C1 segment of cervical spinal cord (tissue), 14 donors: ENCODE measurements at regions not wholly inside any gene's neighbourhood (a gene's known extent, or its start where the extent isn't known, plus 50 kb on each side); places are given as distances from the start of the nearest gene placed in this dataset.
"Not testable (repeated sequence)": the region's sequence is repeated elsewhere in the genome, so short reads cannot be mapped to it uniquely, and the experiment has no call there.

Source experiments
- DNase-seq, 14 donors: peaks; one replicate each; lab custom pipeline; 2025; lab: John Stamatoyannopoulos, UW

DNA sequence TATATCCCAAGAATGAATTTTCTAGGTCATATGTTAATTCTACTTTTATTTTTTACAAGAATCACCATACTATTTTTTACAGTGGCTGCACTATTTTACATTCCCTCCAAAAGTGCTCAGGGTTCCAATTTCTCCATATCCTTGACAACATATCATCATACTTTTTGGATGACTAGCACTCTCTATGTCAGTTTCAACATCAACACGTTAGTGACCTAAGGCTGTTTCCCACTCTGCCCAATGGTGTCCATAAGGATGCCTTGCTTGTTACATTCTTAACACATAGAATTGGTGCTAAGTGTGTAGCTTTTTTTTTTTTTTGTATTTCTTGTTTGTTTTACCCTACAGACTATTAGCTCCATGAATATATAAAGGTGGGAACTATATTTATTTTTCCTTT, 175.4 kb downstream of the PCDH10 start:
- DNase-seq, result no peak

DNA sequence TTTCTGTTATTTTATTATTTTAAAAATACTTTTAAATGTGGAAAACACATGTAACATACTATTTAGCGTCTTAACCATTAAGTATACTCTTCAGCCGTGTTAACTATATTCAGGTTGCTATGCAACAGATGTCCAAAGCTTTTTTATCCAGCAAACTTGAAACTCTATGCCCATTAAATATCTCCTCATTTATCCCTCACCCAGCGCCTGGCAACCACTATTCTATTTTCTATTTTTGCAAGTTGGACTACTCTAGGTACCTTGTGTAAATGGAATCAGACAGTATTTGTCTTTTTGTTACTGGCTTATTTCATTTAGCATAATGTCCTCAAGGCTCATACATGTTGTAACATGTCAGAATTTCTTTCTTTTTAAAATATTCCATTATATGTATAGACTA, 174.6 kb downstream of the PCDH10 start:
- no peak for DNase-seq

DNA sequence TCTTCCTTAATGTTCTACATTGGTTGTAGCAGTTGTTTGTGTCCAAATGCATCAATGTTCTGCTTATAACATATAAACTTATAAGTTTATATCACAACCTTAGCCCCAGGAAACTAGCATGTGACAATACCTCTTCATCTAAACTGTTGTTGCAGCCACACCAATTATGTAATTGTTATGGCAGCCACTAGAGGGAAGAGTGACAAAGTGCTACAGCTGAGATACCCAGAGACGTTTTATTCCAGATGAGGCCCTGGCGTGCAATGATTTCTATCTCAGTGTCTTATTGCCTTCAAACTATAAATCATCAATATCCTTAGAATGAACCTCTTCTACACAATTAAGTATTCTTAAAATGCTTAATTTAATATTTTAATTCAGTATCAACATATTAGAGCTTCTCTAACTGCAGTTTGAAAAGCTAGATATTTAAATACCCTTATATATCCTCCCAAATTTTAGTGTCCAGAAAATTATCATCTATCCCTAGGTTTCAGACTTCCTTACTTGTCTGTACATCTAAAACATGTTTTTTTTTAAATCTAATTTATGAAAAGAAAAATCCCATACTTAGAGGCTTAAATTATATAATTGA, 171.6 kb downstream of the PCDH10 start:
- no peak for DNase-seq

DNA sequence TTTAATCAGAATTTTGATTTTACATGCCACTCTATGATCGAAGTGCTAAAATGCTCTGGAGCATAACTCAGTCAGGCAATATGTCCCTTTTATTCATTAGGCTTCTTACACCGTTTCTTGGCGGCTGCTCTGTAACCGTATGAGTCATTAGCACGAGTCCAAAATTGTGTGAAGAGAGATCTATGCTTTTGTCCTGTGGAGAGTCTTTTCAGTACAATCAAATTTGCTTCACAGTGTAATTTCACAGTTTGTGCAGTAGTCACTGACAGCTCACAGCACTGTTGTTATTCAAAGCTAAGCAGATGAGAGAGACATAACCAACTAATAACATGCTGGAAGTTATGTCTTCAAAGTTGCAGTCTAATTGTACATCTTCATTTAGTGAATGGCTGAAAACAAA, 167.8 kb downstream of the PCDH10 start:
- peak in 1 of 14 donors; percentile 0 for DNase-seq

DNA sequence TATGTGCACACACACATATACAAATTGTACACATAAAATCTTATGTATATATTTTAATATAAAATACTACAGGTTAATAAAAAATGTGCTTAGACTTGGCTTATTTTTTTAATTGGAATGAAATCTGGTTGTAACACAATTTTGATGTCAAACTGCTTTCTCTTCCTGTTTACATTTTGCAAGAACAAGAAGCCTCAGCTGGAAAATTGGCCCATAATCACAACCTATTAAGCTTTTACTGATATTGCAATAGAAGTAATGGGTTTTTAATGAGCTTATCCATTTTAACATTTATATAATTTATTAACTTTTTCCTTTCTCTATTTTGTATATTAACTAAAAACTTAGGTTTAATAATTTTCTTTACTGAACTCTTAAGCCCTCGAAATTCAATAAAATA, 165.9 kb downstream of the PCDH10 start:
- no peak for DNase-seq

DNA sequence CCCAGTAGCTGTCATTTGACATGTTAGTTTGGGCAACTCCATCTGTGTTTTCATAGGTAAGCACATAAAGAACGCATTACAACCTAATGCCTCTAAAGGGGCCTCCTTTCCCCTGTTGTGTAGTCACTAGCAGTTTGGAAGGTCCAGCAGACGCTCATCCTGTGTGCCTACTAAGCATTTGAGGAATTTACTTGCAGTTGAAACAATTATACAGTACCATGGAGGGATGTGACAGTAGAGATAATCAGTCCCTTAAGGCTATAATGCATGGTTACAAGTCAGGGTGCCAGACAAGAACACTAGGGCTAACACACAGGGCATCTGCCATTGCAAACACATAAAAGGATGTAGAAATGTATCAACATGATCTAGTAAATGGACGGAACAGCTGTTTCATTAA, 138.3 kb downstream of the PCDH10 start:
- no peak for DNase-seq

DNA sequence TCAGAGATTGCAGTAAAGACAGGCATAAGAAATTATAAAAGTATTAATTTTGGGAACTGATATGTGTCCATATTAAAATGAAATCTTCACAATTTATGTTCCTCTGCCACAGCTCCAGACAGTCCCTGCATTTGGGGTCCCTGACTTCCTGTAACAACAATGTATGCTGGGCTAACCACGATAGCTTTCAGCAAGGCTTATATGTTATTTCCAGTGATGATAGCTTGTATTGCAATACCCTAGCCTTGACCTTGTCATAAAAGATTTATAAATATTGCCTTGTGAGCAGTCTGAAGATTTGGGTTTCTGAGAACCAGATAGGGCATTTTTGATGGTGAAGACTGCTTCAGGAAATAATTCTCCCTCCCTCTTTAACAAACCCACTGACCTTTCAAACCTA, 129.5 kb downstream of the PCDH10 start:
- DNase-seq, result no peak

DNA sequence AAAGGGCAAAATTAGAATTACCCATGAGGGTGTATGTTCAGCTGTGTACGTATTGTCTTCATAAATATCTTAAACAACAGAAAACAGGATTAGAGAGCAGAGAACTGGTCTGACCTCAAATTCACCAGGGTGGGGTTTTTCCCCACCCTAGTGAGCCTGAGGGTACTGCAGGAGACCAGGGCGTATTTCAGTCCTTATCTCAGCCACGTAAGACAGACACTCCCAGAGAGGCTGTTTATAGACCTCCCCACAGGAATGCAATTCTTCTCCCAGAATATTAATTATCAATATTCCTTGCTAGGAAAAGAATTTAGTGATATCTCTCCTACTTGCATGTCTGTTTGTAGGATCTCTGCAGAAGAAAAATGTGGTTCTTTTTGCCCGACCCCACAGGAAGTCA, 128.8 kb downstream of the PCDH10 start:
- not testable (repeated sequence) for DNase-seq

DNA sequence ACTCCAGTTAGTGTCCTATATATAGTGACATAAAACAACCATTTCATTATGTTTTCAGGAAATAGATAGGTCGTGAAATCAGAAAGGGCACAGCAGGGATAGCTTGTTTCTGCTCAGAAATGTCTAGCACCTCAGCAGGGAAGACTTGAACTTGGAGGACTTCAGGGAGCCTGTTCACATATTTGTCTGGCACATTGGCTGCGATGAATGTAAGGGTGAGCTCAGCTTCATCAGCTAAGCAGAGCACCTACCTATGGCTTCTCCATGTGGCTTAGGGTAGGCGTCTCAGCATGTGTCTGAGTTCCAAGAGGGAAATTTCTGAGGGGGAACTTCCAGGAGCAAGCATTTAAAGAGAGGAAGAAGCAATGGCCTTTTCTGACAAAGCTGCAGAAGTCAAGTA, 126.2 kb downstream of the PCDH10 start:
- DNase-seq, result no peak

DNA sequence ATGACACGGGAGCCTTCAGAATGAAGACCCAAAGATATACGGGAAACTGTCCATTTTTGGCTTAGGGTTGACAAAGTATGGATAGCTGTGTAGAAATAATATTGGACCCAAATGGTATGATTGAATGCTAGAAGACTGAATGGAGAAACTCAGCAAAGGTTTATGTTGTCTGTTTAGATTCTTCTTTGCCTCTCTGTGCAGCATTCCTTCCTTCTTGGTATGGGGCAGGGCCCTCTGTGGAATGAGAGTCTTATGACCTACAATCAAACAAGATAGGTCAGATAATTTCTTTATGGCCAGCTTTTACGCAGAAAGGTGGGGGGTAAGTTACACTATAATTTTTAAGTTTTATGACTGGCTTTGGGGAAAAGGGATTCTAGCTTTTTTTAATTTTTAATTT, 124.3 kb downstream of the PCDH10 start:
- DNase-seq, result no peak

DNA sequence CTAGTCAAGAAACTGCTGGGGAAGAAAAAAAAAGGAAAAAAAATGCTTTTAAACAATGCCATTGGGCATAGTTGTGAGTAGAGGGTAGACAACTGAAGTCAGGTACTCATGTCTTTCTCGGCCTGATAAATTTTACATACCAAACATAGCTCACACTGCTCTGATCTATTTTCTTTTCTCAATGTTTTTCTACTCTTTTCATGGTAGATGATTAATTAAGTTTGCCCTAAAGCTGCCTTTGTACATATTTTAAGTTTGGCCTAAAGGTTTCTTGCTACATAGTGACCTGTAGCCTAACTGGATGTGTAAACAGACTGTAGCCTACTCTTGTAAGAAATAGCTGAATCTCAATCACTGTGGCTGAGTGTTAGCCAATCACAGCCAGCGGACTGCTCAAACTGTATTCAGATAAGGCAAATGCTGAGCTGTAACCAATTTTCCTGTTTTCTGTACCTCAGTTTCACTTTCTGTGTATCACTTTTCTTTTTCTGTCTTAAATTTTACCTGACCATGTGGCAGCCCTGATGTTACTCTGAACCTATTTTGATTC, 121.0 kb downstream of the PCDH10 start:
- no peak for DNase-seq

DNA sequence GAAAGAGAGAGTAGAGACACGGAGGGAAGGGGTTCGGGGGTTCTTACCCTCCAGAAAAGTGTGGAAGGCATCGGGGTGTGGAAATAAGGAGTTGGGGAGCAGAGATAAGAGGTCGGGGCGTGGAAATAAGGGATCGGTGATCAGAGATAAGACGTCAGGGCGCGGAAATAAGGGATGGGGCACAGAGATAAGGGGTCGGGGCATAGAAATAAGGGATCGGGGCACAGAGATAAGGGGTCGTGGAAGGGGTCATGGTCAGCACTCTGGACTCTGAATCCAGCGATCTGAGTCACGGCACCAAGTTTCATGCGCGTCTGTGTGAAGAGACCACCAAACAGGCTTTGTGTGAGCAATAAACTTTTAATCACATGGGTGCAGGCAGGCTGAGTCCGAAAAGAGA, 119.1 kb downstream of the PCDH10 start:
- DNase-seq, result no peak

DNA sequence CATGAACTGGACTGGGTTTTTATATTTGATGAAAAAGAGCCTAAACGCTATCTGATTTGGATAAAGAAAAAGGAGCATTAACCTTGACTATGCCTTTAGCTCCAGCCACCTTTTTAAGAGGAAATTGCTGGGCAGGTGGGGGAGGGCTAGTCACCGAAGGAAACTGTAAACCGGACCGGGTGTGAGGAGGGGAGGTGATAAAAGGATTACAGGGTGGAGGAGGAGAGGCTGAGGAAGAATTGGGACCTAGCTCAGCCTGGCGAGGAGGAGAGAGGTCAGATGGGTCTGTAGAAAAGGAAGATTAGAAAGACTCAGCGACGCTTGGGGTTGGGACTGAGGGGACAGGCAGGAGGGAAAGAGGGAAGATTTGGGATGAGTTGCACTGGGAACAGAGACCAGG, 118.4 kb downstream of the PCDH10 start:
- not testable (repeated sequence) for DNase-seq

DNA sequence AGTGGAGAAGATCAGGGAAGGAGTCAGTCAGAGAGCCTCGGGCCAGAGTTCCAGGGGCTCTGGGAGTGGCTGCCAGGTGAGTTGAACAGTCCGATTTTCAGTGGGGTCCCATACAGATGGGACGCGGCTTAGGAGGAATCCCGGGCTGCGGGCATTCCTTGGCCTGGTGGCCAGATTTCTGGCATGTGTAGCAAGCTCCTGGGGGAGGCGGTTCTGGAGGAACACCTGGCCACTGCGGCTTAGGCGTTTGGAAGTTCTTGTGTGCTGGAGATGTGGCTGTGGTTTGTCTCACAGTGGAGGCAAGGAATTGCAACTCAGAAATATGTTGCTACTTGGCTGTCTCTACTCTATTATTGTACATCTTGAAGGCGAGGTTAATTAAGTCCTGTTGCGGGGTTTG, 117.9 kb downstream of the PCDH10 start:
- DNase-seq, result not testable (repeated sequence)

DNA sequence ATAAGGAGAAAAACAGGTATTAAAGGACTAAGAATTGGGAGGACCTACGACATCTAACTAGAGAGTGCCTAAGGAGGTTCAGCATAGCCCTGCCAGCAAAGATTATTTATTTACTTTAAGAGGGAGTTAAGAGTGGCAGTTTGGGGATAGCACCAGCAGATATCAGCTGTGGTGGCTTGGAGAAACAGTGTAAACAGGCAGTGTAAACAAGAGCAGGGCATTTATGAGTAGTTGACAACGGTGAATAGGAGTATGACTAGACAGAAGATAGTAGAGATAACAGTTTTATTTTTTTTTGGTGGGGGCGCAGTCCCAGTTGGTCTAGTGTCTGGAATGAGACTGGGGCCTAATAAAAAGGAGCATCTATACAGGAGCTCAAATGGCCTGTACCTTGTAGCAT, 115.2 kb downstream of the PCDH10 start:
- DNase-seq, result not testable (repeated sequence)

DNA sequence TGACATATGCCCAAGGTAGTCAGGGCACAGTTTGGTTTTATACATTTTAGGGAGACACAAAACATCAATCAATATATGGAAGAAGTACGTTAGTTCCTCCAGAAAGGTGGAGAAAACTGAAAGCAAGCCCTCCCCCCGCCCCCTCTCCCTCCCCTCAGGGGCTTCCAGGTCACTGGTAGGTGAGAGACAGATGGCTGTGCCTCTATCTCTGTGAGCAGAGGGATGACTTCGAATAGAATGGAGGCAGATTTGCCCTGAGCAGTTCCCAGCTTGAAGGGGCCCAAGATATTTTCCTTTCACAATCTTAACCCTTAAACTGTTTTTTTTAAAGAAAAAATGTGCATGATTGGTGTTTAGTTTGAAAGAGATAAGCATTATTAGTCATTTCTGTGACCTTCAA, 114.0 kb downstream of the PCDH10 start:
- no peak for DNase-seq

DNA sequence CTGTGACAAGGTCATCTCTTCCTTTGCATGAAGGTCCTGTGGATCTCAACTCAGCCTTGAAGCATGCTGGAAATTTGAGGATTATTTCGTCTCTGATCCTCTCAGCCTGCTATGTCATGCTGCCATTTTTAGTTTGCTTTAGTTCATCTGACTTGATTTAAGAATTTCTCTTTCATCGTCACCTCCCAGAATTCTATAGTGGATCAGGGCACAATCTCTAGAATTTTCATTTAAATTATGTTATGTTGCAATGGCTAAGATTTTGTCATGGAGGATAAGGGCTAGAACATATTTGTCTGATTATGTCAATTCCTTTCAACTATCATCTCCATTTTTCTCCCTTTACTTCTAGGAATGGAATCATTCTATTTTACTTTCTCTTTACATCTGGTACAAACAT, 98.8 kb downstream of the PCDH10 start:
- DNase-seq, result no peak

DNA sequence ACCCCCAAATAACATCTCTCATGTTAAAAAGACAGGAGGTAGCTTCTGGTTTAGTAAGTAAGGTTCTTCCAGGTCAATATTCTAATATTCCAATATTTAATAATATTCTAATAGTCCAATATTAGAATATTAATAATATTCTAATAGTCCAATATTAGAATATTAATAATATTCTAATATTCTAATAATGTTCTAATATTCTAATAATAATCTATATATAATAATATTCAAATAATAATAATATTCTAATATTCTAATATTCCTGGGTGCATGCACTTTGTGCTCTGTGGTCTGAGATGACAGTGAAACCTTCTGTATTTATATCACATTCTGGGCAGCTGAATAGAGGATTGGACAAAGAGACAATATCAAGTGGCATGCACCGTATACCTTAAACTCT, 96.1 kb downstream of the PCDH10 start:
- DNase-seq, result no peak
